HAP-1 (cell line): ENCODE measurements at regions not wholly inside any gene's neighbourhood (a gene's known extent, or its start where the extent isn't known, plus 50 kb on each side); places are given as distances from the start of the nearest gene placed in this dataset.

ENCODE experiments used
- DNase-seq, 2 experiments: peaks; one replicate each; pipeline ENCODE4 v3.0.0-alpha.2; 2016 to 2020; ENCODE audit warnings: low spot score in 2 of 2
- H3K27me3 ChIP-seq: fragments of 250-450 bp; sonication (Bioruptor Pico); 2 replicates; pipeline ENCODE4 v1.5.1; 2020; ENCODE audit warnings: low read depth, mild to moderate bottlenecking, moderate library complexity
- H3K36me3 ChIP-seq: fragments of 250-450 bp; sonication (Bioruptor Pico); replicated peaks from 2 replicates; pipeline ENCODE4 v1.5.1; 2020; ENCODE audit warnings: mild to moderate bottlenecking
- H3K4me1 ChIP-seq: fragments of 250-450 bp; sonication (Bioruptor Pico); 2 replicates; pipeline ENCODE4 v1.5.1; 2020; ENCODE audit warnings: mild to moderate bottlenecking
- H3K4me3 ChIP-seq: fragments of 250-450 bp; sonication (Bioruptor Pico); 2 replicates; pipeline ENCODE4 v1.5.1; 2020; ENCODE audit warnings: mild to moderate bottlenecking, moderate library complexity
- H3K9me3 ChIP-seq: fragments of 250-450 bp; sonication (Bioruptor Pico); 2 replicates; pipeline ENCODE4 v1.5.1; 2020; ENCODE audit warnings: mild to moderate bottlenecking, moderate library complexity
- in situ Hi-C: fragments of 300-500 bp; cut with MboI; formaldehyde crosslinking; loops from 3 replicates; pipeline ENCODE4 v1.14.3; 2020; ENCODE audit warnings: low sequenced_read_pairs, inconsistent platforms, mixed read lengths

- H3K4me1 ChIP-seq, result no peaks in the 10 kb centered on the region
- H3K4me3 ChIP-seq, result no peak overlapping the region
- H3K36me3 ChIP-seq, result no peaks in the 10 kb centered on the region
- no peak for DNase-seq
- no peaks in the 10 kb centered on the region for H3K9me3 ChIP-seq
- in situ Hi-C loops, result no loop called here
- H3K27me3 ChIP-seq, result no peaks in the 10 kb centered on the region
These were observed 99.2 kb upstream of the LIFR start for GRCh38 chr5:38655691-38656090.

- Histone ChIP-seq H3K4me1 (no peaks in the 10 kb centered on the region), H3K36me3 (no peaks in the 10 kb centered on the region), H3K27me3 (no peaks in the 10 kb centered on the region), H3K9me3 (no peaks in the 10 kb centered on the region), H3K4me3 (no peak overlapping the region)
- in situ Hi-C loops, result no loop called here
- no peak for DNase-seq
These were observed 100.1 kb upstream of the LIFR start for GRCh38 chr5:38656568-38656967.

GRCh38 chr5:38657020-38657419 lies 100.6 kb upstream of the LIFR start:
- no peak for DNase-seq
- no peaks in the 10 kb centered on the region for H3K9me3 ChIP-seq
- no peaks in the 10 kb centered on the region for H3K27me3 ChIP-seq
- in situ Hi-C loops, result no loop called here
- no peaks in the 10 kb centered on the region for H3K4me1 ChIP-seq
- H3K4me3 ChIP-seq, result no peak overlapping the region
- H3K36me3 ChIP-seq, result no peaks in the 10 kb centered on the region

- peak; percentile 61 to 76 for DNase-seq
- no peaks in the 10 kb centered on the region for H3K9me3 ChIP-seq
- H3K4me3 ChIP-seq, result peak overlapping the region; percentile 27
- H3K4me1 ChIP-seq, result no peaks in the 10 kb centered on the region
- H3K36me3 ChIP-seq, result no peaks in the 10 kb centered on the region
- in situ Hi-C loops, result no loop called here
- no peaks in the 10 kb centered on the region for H3K27me3 ChIP-seq
These were observed 103.8 kb upstream of the LIFR start for GRCh38 chr5:38660194-38660668.

- in situ Hi-C loops, result no loop called here
- no peak overlapping the region for H3K4me3 ChIP-seq
- no peaks in the 10 kb centered on the region for H3K9me3 ChIP-seq
- H3K36me3 ChIP-seq, result no peaks in the 10 kb centered on the region
- H3K27me3 ChIP-seq, result no peaks in the 10 kb centered on the region
- no peaks in the 10 kb centered on the region for H3K4me1 ChIP-seq
- DNase-seq, result no peak
These were observed 105.6 kb upstream of the LIFR start for GRCh38 chr5:38662090-38662489.

- Histone ChIP-seq H3K27me3 (no peaks in the 10 kb centered on the region), H3K4me3 (no peak overlapping the region), H3K4me1 (no peaks in the 10 kb centered on the region), H3K36me3 (no peaks in the 10 kb centered on the region), H3K9me3 (no peaks in the 10 kb centered on the region)
- in situ Hi-C loops, result no loop called here
- no peak for DNase-seq
These were observed 106.8 kb upstream of the LIFR start for GRCh38 chr5:38663249-38663648.

- Histone ChIP-seq H3K4me3 (no peak overlapping the region), H3K27me3 (no peaks in the 10 kb centered on the region), H3K9me3 (no peaks in the 10 kb centered on the region), H3K4me1 (no peaks in the 10 kb centered on the region), H3K36me3 (no peaks in the 10 kb centered on the region)
- in situ Hi-C loops, result no loop called here
- no peak for DNase-seq
These were observed 110.4 kb upstream of the LIFR start for GRCh38 chr5:38666668-38667498.

GRCh38 chr5:38667499-38667776 lies 111.0 kb upstream of the LIFR start:
- Histone ChIP-seq H3K4me1 (no peaks in the 10 kb centered on the region), H3K9me3 (no peaks in the 10 kb centered on the region), H3K27me3 (no peaks in the 10 kb centered on the region), H3K36me3 (no peaks in the 10 kb centered on the region), H3K4me3 (no peak overlapping the region)
- no peak for DNase-seq
- in situ Hi-C loops, result no loop called here

- no peaks in the 10 kb centered on the region for H3K9me3 ChIP-seq
- H3K36me3 ChIP-seq, result no peaks in the 10 kb centered on the region
- H3K4me1 ChIP-seq, result no peaks in the 10 kb centered on the region
- no peak overlapping the region for H3K4me3 ChIP-seq
- in situ Hi-C loops, result no loop called here
- DNase-seq, result no peak
- H3K27me3 ChIP-seq, result no peaks in the 10 kb centered on the region
These were observed 113.0 kb upstream of the LIFR start for GRCh38 chr5:38669361-38669880.

- Histone ChIP-seq H3K9me3 (no peaks in the 10 kb centered on the region), H3K4me3 (no peak overlapping the region), H3K27me3 (no peaks in the 10 kb centered on the region), H3K36me3 (no peaks in the 10 kb centered on the region), H3K4me1 (no peaks in the 10 kb centered on the region)
- in situ Hi-C loops, result no loop called here
- DNase-seq, result no peak
These were observed 113.6 kb upstream of the LIFR start for GRCh38 chr5:38670066-38670465.

GRCh38 chr5:38670878-38671277 lies 114.4 kb upstream of the LIFR start:
- DNase-seq, result no peak
- no peaks in the 10 kb centered on the region for H3K36me3 ChIP-seq
- H3K9me3 ChIP-seq, result no peaks in the 10 kb centered on the region
- H3K4me1 ChIP-seq, result no peaks in the 10 kb centered on the region
- no peaks in the 10 kb centered on the region for H3K27me3 ChIP-seq
- in situ Hi-C loops, result no loop called here
- no peak overlapping the region for H3K4me3 ChIP-seq

GRCh38 chr5:38672059-38672788 lies 115.8 kb upstream of the LIFR start:
- Histone ChIP-seq H3K9me3 (no peaks in the 10 kb centered on the region), H3K36me3 (no peaks in the 10 kb centered on the region), H3K4me3 (no peak overlapping the region), H3K27me3 (no peaks in the 10 kb centered on the region), H3K4me1 (no peaks in the 10 kb centered on the region)
- in situ Hi-C loops, result no loop called here
- DNase-seq, result no peak

- H3K36me3 ChIP-seq, result no peaks in the 10 kb centered on the region
- no peak overlapping the region for H3K4me3 ChIP-seq
- no peaks in the 10 kb centered on the region for H3K9me3 ChIP-seq
- DNase-seq, result no peak
- in situ Hi-C loops, result no loop called here
- H3K4me1 ChIP-seq, result no peaks in the 10 kb centered on the region
- no peaks in the 10 kb centered on the region; the same call in 1 of the 2 replicates for H3K27me3 ChIP-seq
These were observed 117.2 kb upstream of the LIFR start for GRCh38 chr5:38673671-38674071.

GRCh38 chr5:38675443-38675842 lies 119.0 kb upstream of the LIFR start:
- Histone ChIP-seq H3K27me3 (no peaks in the 10 kb centered on the region; the same call in 1 of the 2 replicates), H3K4me1 (no peaks in the 10 kb centered on the region), H3K4me3 (no peak overlapping the region), H3K36me3 (no peaks in the 10 kb centered on the region), H3K9me3 (no peaks in the 10 kb centered on the region)
- in situ Hi-C loops, result no loop called here
- DNase-seq, result no peak
